Ammon's horn (tissue), 1 donor: ENCODE measurements at regions not wholly inside any gene's neighbourhood (a gene's known extent, or its start where the extent isn't known, plus 50 kb on each side); places are given as distances from the start of the nearest gene placed in this dataset.

Source experiments
- DNase-seq: peaks from one replicate; pipeline ENCODE4 v3.0.0-alpha.2; 2016; ENCODE audit warnings: low spot score

DNA sequence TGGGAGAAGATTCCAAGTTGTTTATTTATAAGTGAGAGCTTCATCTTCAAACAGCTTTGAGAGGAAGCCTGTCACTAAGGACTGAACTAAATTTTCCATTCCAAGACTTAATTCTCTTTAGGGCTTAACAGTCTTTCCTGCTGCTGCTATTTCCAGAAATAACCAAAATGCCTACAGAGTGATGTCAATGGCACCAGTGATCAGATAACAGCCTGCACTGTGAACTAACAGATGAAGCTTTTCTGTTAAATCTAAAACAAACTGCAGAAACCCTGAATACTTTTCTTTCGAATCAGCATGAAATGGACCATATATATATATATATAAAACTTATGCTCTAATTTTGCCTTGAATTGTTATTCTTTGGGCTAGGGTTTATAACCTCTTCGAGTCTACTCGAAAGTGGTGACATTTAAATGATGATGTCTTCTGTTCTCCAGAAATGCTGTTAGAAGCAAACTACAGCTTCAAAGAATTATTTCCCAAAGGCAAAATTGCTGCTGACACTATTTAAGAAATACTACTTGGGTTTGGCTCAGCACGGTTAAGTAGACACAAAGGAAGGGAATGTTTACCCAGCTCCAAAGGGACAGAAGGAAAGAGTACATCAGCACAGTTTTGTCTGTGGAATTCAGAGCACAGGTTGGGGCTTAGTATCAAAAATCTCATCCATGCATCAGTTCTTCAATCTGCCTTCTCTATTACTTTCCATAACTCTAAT lies 238.5 kb upstream of the LRRN1 start:
- no peak for DNase-seq

DNA sequence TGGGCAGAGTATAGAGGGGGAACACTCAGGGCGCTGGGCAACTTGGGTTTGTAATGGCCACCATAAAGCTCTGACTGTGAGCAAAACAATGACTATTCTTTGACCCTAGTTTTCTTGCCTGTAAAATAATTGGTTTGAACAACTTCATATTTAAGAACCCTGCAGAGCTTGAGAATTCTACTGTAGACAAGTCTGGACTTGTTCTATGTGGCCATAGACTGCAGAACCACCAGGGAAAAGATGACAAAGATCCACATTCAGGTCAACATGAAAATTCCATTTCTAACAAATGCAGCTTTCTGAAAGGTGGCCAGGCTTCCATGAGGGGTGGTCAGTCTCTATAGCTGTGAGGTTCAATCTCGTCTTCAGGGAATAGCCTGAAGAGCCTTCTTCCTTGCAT lies 239.4 kb upstream of the LRRN1 start:
- DNase-seq = no peak

DNA sequence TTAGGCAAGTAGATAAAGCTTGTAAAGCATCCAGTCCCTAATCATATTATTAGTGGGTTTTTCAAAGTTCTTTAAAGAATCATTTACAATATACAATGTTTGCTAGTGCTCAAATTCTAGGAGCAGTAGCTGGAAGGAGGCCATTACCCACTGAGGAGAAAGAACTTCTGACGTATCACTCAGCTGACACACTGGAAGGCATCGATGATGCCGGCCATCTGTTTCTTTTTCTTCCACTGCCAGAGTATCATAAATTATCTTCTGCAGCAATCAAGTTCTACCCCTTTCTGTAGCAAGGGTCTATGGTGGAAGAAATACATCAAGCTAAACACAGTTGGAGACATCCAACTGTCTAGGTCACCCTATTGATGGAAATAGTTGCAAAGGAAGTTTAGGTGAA lies 243.2 kb upstream of the LRRN1 start:
- DNase-seq = no peak

DNA sequence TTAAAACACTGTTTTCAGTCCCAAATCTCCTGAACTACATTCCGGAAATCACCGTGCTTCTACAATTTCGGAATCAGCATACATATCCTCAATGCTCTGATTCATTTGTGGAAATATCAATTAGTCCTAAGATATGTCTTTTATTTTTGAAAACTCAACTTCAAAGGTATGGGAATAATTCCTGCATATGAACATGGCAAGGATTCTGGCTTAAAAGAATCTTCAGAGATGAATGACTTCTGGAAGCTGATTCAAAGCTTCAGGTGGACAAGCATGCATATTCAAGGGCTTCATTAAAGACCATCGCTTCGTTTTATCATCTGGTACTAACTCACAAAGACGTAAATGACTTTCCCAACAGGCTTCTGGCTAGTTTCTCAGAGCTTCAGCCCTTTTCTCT lies 246.0 kb upstream of the LRRN1 start:
- DNase-seq = no peak

DNA sequence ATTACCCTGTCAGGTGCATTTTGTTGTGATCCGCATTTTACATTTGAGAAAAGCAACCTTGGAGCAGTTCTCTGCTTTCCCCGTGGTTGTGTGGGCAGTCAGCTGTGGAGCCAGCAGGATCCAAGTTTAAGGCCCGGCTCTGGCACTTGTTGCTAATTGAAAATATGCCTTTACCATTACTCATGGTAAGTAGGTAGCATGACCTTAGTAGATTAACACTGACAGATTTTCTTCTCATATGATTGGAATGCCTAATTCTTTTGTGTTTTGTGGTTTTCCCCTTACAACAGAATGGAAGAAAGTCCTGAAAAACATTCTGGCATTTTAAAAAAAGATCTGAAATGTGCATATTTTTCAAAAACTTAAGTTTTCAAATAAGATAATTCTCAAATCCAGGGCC lies 246.5 kb upstream of the LRRN1 start:
- DNase-seq = no peak

DNA sequence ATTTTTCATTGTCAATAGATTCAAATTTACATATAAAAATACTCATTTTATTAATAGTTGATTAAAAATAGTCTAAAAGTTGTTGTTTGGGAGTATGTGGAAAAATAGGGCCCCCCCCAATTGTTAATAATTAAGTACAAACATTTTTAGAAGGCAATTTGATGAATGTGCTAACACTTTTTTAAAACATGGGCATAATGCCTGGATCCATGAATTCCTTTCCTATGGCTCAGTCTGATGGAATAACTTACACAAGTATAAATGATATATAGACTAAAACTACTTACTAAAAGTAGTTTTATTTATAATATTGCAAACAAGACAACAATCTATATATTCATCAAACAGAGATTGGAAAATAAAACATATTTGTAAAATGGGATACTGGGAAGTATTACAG lies 247.2 kb upstream of the LRRN1 start:
- DNase-seq = no peak

DNA sequence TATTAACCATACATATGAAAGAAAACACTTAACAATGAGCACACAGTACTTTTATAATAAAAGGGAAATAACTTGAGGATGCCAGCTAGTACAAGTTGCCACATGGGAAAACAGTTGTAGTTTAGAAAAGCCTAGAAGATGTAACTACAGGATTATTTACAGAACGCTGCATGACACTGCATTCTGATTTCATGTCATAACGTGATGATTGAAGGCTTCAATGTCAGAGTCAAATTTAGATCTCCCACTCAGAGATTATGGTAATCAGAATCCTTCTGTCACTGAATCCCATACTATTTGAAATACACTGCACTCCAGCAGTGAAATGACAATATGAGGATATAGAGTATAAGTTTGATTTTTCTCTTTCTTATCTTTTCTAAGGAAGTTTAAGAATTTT lies 253.9 kb upstream of the LRRN1 start:
- DNase-seq = no peak

DNA sequence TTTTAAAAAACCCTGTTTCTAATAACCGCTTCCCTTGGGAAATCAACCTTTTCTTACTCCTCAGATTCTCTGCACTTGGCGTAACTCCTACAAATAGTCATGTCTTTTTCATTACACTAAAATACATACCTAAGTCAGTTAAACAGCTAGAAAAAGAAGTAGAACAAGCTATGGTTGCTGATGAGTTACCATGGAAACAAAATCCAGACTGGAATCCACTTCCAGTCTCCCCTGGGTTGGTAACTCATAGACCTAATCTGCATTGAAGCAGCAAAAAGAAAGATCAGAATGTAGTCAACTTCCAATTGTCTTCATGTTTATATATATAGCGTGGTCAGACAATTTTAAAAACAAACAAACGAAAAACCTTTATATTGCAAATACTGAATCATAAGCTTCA lies 260.8 kb upstream of the LRRN1 start:
- DNase-seq = no peak

DNA sequence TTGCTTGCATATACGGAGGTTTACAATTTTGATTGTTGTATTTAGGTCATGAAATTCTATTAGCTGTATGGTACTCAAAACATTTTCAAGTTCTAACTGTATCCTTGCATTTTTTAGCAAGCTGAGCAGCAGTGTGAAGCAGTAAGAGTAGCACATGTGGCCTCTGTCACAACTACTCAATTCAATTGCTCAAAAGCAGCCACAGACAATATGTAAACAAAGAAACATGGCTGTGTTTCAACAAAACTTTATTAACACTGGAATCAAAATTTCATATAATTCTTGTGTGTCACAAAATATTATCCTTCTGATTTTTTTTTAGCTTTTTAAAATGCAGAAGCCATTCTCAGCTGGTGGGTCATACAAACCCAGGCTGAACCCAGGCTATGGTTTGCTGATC lies 266.7 kb upstream of the LRRN1 start:
- no peak for DNase-seq

DNA sequence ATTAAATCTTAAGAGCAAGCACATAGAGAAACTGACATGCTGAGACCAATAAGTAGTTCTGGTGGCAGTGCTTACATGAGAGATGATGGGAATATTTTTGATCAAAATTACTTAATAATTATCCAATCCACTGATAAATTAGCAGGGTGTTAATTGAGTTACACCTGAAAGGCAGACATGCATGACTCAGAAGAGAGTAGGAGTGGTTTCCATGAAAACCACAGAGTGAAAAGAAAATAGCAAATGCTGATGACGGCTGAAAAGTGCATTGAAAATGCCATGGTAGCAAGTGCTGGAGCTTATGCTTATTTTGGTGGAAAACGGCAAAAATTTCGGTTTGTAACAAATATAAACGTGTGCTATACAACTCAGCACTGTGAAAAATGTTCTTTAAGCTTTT lies 267.8 kb upstream of the LRRN1 start:
- no peak for DNase-seq

DNA sequence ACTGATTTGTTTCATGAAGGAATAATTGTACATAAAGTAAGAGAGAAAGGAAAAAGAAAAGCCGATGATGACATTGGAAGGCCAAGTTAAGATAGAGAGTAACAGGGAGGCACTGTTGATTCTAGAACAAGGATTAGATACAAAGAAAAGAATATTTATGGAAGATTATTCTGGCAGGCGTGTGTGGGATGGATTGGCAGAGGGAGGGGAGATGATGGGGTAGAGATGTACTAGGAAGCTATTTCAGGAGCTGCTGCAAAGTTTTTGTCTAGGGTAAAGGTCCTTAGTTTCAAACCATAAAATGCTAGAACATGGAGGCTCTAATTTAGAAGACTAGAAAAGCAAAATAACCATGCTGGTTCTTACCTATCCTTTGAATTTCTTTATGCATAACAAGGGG lies 280.0 kb upstream of the LRRN1 start:
- DNase-seq = no peak

DNA sequence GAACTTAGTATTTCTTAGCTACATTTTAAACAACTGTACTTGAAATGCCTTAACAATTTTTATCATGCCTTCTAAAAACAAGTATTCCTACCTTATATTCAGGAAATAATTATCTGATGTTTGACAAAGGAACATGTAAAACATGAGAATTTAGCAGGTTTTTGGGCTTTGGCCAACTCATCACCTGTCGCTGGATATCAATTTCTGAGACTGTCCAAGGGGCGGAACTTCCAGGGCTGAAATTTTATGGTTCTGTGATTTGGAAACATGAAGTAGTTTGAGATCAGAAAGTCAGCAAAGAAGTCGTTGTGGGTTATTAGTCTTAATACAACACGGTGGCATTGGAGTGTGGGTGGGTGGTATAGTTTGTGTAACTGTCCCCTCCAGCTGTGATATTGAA lies 282.2 kb upstream of the LRRN1 start:
- DNase-seq = no peak

DNA sequence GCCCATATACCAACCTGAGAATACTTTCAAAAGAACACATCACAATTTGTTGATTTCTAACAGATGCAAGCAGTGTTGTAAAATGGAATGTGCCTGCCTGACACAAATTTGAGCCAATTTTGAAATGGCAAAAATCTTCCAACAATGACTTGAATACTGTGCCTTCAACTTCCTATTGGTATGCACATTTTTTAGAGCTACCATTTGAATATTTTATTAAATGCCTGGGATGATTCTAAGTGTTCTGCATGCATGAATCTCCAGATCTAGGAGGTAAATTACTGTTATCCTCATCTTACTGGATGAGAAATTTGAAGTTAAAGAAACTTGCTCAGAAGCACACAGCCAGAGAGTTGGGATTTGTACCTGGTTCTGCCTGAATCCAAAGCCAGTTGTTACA lies 282.8 kb upstream of the LRRN1 start:
- DNase-seq = no peak

DNA sequence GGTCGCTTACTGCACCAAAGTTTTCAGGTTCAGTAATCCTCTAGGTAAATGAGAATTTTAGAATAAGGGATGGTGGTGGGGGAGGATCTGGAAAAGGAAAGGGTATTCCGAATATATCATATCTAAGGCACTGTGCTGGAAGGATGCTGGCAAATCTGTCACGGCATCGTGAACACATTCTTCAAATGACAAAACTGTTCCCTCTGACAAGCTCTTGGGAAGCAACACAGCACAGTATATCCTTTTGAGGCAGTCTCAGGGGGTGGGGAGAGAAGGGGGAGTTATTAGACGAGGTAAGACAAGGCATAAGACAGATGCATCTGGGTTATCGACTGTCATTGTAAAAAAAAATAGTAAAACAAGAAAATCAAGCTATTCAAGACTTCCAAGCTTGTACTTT lies 289.6 kb upstream of the LRRN1 start:
- DNase-seq = peak; percentile 12

DNA sequence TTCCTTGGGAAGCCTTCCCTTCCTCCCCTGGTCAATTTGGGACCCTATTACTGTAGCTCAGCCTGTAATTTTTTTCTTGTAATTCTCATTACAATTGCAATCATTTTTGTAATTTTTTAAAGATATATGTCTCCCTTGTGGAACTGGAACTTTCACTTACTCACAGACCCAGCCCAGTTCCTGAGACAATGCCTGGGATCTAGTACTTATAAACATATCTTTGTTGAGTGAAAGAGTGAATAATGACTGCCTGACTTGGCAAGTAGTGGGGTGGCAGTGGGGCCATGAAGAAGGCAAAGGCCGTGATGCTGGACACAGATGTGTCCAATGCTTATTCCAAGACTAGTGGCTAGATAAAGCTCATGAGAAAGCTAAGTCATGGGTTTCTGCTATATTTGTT lies 294.5 kb upstream of the LRRN1 start:
- no peak for DNase-seq

DNA sequence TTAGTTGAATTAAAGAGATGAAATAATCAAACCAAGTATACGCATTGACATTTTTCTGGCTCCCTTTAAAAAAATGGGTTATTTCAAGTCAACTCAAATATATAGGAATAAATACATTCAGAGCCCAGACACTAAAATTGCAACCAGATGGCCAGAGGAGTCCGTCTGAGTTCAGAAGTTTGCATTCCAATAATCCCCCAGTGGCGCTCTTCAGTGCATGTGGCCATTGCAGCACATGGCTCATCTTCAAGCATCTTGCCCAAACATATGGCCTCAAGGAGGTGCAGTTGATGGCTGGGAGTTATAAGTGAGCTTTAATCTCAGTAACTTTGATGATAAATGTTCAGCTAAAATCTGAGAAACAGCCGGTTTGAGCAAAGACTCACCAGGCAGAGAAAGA lies 295.8 kb upstream of the LRRN1 start:
- DNase-seq = no peak

DNA sequence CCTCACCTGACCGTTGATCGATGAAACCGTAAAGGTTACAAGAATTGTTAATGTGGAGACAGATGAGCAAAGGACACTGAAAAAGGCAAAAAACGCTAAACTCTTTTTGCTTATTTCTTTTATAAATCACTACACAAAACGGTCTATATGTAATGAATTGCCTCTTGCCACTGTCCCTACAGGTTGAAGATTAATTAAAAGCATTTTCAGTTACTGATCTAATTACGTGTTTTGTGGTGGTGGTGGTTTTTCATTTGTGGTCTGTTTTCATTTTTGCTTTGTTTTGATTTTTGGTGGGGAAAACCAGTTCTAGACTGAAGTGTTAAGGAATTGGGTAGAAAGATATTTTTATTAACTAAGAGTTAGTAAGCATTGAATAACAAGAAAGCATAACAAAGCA lies 299.2 kb upstream of the LRRN1 start:
- DNase-seq = no peak

DNA sequence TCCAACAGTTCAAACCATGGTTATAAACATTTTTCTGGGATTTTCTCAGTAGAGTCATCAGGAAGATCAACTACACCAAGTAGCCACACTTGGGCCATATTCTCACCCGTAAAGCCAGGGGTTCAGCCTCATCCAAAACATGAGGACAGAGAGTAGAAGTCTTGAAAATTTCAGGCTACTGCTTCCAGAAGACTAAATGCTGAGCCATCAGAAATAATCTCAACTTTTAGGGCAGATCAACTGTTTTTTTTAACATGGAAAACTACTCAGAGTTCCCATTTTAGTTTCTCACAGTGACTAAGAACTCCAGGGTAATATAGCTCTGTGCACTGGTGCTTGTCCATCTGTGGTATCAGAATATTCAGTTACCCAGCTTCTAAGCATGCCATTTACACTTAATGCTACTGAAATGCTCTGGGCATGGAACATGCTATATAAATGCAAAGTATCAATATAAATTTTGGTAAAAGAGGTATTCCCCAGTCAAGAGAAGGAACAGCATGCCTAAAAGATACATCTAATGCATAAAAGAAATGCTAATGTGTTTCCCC lies 300.1 kb upstream of the LRRN1 start:
- DNase-seq = no peak

DNA sequence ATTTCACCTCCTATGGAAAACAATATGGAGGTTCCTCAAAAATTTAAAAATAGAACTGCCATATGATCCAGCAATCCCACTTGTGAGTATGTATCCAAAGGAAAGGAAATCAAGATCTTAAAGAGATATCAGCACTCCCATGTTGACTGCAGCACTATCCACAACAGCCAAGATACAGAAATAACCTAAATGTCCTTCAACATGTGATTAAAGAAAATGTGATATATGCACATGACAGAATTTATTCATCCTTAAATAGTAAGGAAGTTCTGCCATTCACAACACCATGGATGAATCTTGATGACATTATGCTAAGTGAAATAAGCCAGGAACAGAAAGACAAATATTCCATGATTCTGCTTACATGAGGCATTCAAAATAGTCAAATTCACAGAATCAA lies 303.6 kb upstream of the LRRN1 start:
- no peak for DNase-seq

DNA sequence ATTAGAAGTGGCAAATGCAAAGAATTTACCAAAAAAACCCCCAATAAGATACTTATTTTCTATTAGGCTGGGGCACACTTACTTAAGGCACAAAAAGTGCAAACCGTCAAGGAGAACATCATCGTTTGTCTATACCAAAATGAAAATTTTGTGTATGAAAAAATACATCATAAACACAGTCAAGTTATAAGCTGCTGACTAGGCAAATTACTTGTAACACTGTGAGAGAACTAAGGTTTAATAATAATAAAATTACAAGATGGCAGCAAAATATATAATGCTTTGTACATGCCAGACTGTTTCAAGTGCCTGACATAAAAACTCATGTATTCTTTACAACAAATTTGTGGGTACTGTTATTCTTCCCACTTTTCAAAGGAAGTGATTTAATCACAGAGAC lies 297.2 kb upstream of the CRBN start:
- DNase-seq = no peak

DNA sequence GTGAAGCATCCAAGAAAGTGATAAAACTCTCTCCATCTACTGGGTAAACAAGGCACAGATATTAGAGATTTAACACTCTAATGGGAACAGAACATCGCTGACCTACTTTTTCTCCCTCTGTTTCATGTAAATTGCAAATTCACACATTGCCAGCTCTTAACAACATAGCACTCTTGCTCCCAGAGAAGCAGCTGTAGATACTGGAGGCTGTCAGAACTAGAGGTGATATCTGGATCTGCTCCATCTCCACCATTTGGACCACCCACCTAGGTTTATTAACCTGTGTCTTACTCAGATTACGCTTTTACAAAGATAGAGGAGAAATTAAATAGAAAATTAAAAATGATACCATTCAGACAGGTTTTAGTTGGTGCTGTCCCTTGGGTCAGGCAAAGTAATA lies 289.1 kb upstream of the CRBN start:
- DNase-seq = peak; percentile 7

DNA sequence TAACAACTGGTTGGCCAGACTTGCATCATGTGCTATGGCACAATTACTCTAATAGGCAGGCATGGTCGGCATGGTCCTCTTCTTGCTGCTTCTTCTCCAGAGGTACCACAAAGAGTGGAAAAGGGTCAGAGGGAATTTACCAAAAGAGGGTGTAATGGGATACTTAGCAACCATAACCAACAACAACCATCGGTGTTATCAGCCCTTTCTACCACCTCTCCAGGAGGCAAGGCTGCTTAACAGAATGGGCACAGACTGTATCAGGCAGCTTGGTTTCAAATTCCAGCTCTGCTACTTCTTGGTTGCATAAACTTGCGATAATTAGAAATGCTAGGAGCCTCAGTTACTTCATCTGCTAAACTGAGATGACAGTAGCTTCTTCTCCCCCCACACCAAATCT lies 284.6 kb upstream of the CRBN start:
- peak; percentile 4 for DNase-seq

DNA sequence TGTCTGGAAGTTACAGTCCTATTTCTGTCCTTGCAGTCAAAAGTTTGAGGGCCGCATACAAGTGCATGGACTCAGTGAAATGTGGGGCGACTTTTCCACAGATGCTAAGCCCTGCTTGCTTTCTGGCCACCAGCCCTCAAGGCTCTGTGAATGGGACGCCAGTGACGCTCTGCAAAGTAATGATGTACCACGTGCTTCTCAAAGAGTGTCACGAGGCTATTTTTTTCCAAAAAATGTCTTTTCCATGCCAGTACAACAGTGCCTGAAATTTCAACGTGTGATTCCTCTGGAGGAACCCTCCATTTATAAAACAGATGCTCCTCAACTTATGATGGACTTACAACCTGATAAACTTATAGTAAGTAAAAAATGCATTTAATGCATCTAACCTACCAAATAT lies 281.8 kb upstream of the CRBN start:
- no peak for DNase-seq

DNA sequence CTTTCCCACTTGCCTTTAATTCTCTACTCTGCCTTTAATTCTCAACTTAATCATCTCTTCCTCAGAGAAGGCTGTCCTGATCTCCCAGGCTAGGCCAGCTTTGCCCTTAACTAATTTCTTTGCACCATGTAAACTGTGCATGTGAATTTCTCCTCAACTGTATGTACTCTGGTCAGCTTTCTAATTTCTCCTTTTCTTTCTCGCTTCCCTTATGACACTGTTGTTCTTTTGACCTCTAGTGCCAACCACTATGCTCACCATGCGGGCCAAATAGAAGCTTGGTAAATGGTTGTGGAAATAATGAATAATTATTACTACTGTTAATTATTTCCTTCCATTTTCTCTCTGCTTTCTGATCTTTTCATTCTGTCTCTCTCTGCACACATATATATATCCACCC lies 269.0 kb upstream of the CRBN start:
- no peak for DNase-seq

DNA sequence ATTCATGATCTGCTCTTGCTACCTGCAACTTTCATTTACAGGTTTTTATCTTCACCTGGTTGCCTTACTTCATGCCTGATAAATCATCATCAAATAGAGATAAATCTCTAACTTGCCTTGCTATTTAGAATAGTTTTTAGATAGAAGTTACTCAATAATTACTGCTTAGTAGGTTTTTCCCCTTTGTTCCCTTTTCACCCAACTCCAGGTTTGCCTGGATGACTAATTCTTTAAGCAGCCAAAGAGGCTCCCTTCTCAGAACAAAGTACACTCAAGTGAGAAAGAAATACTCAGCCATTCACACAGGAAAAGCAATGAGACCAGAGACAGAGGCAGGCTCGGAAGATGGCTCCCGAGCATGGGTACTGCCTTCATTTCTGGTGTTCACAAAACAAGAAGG lies 268.1 kb upstream of the CRBN start:
- DNase-seq = no peak
